Upper lobe of left lung (tissue), 4 donors: ENCODE measurements at regions not wholly inside any gene's neighbourhood (a gene's known extent, or its start where the extent isn't known, plus 50 kb on each side); places are given as distances from the start of the nearest gene placed in this dataset.

ENCODE experiments used
- EP300 ChIP-seq, 4 donors: sonication (generic); formaldehyde crosslinking; IDR thresholded peaks; one replicate each; pipeline ENCODE4 v1.5.1; 2017; ENCODE audit warnings: antibody characterized with exemption in 4 of 4, control low read depth in 2 of 4
- POLR2A ChIP-seq, 4 donors: fragments of 450-650 bp; IDR thresholded peaks; one replicate each; pipeline ENCODE4 v1.5.1; 2016 to 2017; ENCODE audit warnings: antibody characterized with exemption in 4 of 4, mild to moderate bottlenecking in 2 of 4
- POLR2AphosphoS5 ChIP-seq, 2 donors: sonication (generic); formaldehyde crosslinking; IDR thresholded peaks; one replicate each; pipeline ENCODE4 v1.5.1; 2017; ENCODE audit warnings: antibody characterized with exemption in 2 of 2
- TF ChIP-seq, protein P1 (sequence below), 6 experiments: fragments of 450-650 bp in 4 of 6; fragments of 200-600 bp in 2 of 6; sonication (generic) in 2 of 6; IDR thresholded peaks; one replicate each; pipeline ENCODE4 v1.5.1; 2016 to 2019; ENCODE audit warnings: antibody characterized with exemption in 6 of 6

DNA sequence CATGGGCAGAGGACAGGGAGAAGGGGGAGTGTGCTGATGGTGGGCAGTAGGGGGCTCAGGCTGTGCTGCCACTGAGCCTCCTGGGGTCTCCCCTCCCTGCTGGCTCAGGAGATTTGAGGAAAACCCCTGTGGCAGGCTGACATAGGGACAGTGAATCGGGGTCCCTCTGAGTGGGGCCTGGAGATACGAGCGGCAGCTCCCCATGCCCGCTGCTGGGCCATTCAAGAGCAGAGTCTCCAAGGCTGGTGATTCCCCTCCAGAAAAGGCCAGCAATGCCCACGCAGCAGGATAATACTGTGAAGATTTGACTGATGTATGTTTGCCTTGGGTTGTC is 288.7 kb upstream of the SFSWAP start:
- TF ChIP-seq, protein P1, sequence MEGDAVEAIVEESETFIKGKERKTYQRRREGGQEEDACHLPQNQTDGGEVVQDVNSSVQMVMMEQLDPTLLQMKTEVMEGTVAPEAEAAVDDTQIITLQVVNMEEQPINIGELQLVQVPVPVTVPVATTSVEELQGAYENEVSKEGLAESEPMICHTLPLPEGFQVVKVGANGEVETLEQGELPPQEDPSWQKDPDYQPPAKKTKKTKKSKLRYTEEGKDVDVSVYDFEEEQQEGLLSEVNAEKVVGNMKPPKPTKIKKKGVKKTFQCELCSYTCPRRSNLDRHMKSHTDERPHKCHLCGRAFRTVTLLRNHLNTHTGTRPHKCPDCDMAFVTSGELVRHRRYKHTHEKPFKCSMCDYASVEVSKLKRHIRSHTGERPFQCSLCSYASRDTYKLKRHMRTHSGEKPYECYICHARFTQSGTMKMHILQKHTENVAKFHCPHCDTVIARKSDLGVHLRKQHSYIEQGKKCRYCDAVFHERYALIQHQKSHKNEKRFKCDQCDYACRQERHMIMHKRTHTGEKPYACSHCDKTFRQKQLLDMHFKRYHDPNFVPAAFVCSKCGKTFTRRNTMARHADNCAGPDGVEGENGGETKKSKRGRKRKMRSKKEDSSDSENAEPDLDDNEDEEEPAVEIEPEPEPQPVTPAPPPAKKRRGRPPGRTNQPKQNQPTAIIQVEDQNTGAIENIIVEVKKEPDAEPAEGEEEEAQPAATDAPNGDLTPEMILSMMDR (IDR thresholded peaks at IDR 0.05) = no peak
- no peak for TF ChIP-seq EP300 (IDR thresholded peaks at IDR 0.05)
- no peak for TF ChIP-seq POLR2AphosphoS5 (IDR thresholded peaks at IDR 0.05)
- no peak for TF ChIP-seq POLR2A (IDR thresholded peaks at IDR 0.05)
